Body of pancreas (tissue), 4 donors: ENCODE measurements at regions not wholly inside any gene's neighbourhood (a gene's known extent, or its start where the extent isn't known, plus 50 kb on each side); places are given as distances from the start of the nearest gene placed in this dataset.

Source experiments
- ATAC-seq: fragments of 150-250 bp; one replicate; pipeline ENCODE4 v1.9.1; 2016
- DNase-seq, 4 donors: peaks; one replicate each; pipeline ENCODE4 v3.0.0-alpha.2; 2019
- H3K27ac ChIP-seq, 4 donors: fragments of 200-600 bp; sonication (generic); 1 replicate in 3 of 4; 2 replicates in 1 of 4; pipeline versions ENCODE4 v1.5.1 to v1.6.1; 2016 to 2019; ENCODE audit warnings: mild to moderate bottlenecking in 1 of 4, mixed read lengths in 1 of 4, moderate library complexity in 1 of 4
- H3K27me3 ChIP-seq, 2 donors: fragments of 200-600 bp; sonication (generic); one replicate each; pipeline ENCODE4 v1.6.0; 2016; ENCODE audit warnings: mild to moderate bottlenecking in 1 of 2
- H3K36me3 ChIP-seq, 2 donors: fragments of 200-600 bp; sonication (generic); replicated peaks in 1 of 2; 2 replicates each; pipeline ENCODE4 v1.5.1; 2016; ENCODE audit warnings: low read depth in 2 of 2; ENCODE audit not compliant: insufficient read depth in 1 of 2
- H3K4me1 ChIP-seq: fragments of 200-600 bp; sonication (generic); one replicate; pipeline ENCODE4 v1.6.0; 2016
- H3K4me3 ChIP-seq, 2 donors: fragments of 200-600 bp; sonication (generic); 1 replicate in 1 of 2; 2 replicates in 1 of 2; pipeline ENCODE4 v1.5.1; 2016 to 2019
- H3K9me3 ChIP-seq, 3 donors: fragments of 200-600 bp; sonication (generic); 1 replicate in 2 of 3; 2 replicates in 1 of 3; pipeline ENCODE4 v1.5.1; 2016
- CTCF ChIP-seq, 7 experiments: fragments of 450-650 bp in 4 of 7; fragments of 200-600 bp in 3 of 7; sonication (generic) in 3 of 7; IDR thresholded peaks; one replicate each; pipeline ENCODE4 v1.5.1; 2016 to 2019; ENCODE audit warnings: antibody characterized with exemption in 7 of 7
- POLR2A ChIP-seq, 3 donors: fragments of 450-650 bp; IDR thresholded peaks; one replicate each; pipeline ENCODE4 v1.6.1; 2016; ENCODE audit warnings: antibody characterized with exemption in 3 of 3, mild to moderate bottlenecking in 2 of 3
- WGBS, 2 donors: methylation state at CpG; one replicate each; pipeline ENCODE4 v1.1.5; 2017; 5-methylcytosine and 5-hydroxymethylcytosine counted together
- intact Hi-C: fragments of 100-400 bp; cut with DNase I; formaldehyde crosslinking; loops from one replicate; pipeline ENCODE4 v1.15.1; 2023

GRCh38 chr11:37532271-37532670, 934.2 kb upstream of the RAG2 start:
- no peaks in the 10 kb centered on the region for H3K36me3 ChIP-seq
- no peaks in the 10 kb centered on the region for H3K4me1 ChIP-seq
- ATAC-seq (no peak), DNase-seq (no peak)
- peaks cover 0 to 11% (median 0%) of the 10 kb centered on the region in 3 donors for H3K9me3 ChIP-seq
- TF ChIP-seq POLR2A (IDR thresholded peaks at IDR 0.05) = no peak
- no peak for TF ChIP-seq CTCF (IDR thresholded peaks at IDR 0.05)
- no peaks in the 10 kb centered on the region for H3K27me3 ChIP-seq
- H3K27ac ChIP-seq = no peak overlapping the region
- 47% methylated on average over 2 of the region's 2 CpGs for WGBS, 2 donors
- no peak overlapping the region for H3K4me3 ChIP-seq
- intact Hi-C loops = no loop called here

- intact Hi-C loops = no loop called here
- TF ChIP-seq CTCF (IDR thresholded peaks at IDR 0.05) = no peak
- TF ChIP-seq POLR2A (IDR thresholded peaks at IDR 0.05) = no peak
- DNase-seq (no peak), ATAC-seq (no peak)
- Histone ChIP-seq H3K36me3 (no peaks in the 10 kb centered on the region), H3K27ac (no peak overlapping the region), H3K4me1 (no peaks in the 10 kb centered on the region), H3K9me3 (peaks cover 0 to 11% (median 0%) of the 10 kb centered on the region in 3 donors), H3K4me3 (no peak overlapping the region), H3K27me3 (no peaks in the 10 kb centered on the region)
- 65 to 66% methylated on average over 1 of the region's 1 CpG for WGBS, 2 donors
These were observed 929.5 kb upstream of the RAG2 start for GRCh38 chr11:37527545-37527944.

- Histone ChIP-seq H3K36me3 (no peaks in the 10 kb centered on the region), H3K9me3 (peaks cover 0 to 11% (median 0%) of the 10 kb centered on the region in 3 donors), H3K4me1 (no peaks in the 10 kb centered on the region), H3K27ac (no peak overlapping the region), H3K27me3 (no peaks in the 10 kb centered on the region), H3K4me3 (no peak overlapping the region)
- intact Hi-C loops = no loop called here
- TF ChIP-seq POLR2A (IDR thresholded peaks at IDR 0.05) (no peak), CTCF (IDR thresholded peaks at IDR 0.05) (peak in 1 of 7 experiments; percentile 9)
- no peak for DNase-seq
- ATAC-seq = no peak
These were observed 927.3 kb upstream of the RAG2 start for GRCh38 chr11:37525336-37525735.

GRCh38 chr11:37519781-37520180, 921.7 kb upstream of the RAG2 start:
- TF ChIP-seq CTCF (IDR thresholded peaks at IDR 0.05) (no peak), POLR2A (IDR thresholded peaks at IDR 0.05) (no peak)
- no peaks in the 10 kb centered on the region for H3K4me1 ChIP-seq
- ATAC-seq = no peak

GRCh38 chr11:37512156-37512780, 914.2 kb upstream of the RAG2 start:
- Histone ChIP-seq H3K9me3 (no peaks in the 10 kb centered on the region), H3K27me3 (no peaks in the 10 kb centered on the region), H3K4me1 (no peaks in the 10 kb centered on the region), H3K36me3 (no peaks in the 10 kb centered on the region), H3K4me3 (no peak overlapping the region), H3K27ac (no peak overlapping the region)
- ATAC-seq (no peak), DNase-seq (no peak)
- intact Hi-C loops = no loop called here
- WGBS, 2 donors = 38 to 48% methylated on average over 1 of the region's 1 CpG
- no peak for TF ChIP-seq CTCF (IDR thresholded peaks at IDR 0.05)
- no peak for TF ChIP-seq POLR2A (IDR thresholded peaks at IDR 0.05)

More at GRCh38 chr11:37519781-37520180, 921.7 kb upstream of the RAG2 start:
- Histone ChIP-seq H3K36me3 (no peaks in the 10 kb centered on the region), H3K9me3 (no peaks in the 10 kb centered on the region), H3K4me3 (no peak overlapping the region), H3K27me3 (no peaks in the 10 kb centered on the region), H3K27ac (no peak overlapping the region)
- DNase-seq = no peak
- intact Hi-C loops = no loop called here
